Astrocyte of the hippocampus (primary cell): ENCODE measurements at regions not wholly inside any gene's neighbourhood (a gene's known extent, or its start where the extent isn't known, plus 50 kb on each side); places are given as distances from the start of the nearest gene placed in this dataset.
A peak's percentile ranks its signal among the peaks of the same experiment; 100 is the strongest.

Source experiments
- DNase-seq: peaks from one replicate; pipeline ENCODE4 v3.0.0; 2011; ENCODE audit warnings: low read depth, low spot score

GRCh38 chr3:109803274-109803673, 465.9 kb upstream of the DPPA4 start:
- no peak for DNase-seq

- DNase-seq: no peak
Observed at GRCh38 chr3:109804697-109805096, 467.4 kb upstream of the DPPA4 start.

GRCh38 chr3:109806929-109807328, 469.6 kb upstream of the DPPA4 start:
- DNase-seq: peak; percentile 15

GRCh38 chr3:109809513-109809912, 472.2 kb upstream of the DPPA4 start:
- DNase-seq: no peak

- DNase-seq: peak; percentile 10
Observed at GRCh38 chr3:109818081-109818480, 480.7 kb upstream of the DPPA4 start.

- no peak for DNase-seq
Observed at GRCh38 chr3:109819734-109820133, 482.4 kb upstream of the DPPA4 start.

GRCh38 chr3:109825971-109826810, 488.8 kb upstream of the DPPA4 start:
- no peak for DNase-seq

GRCh38 chr3:109831403-109831802, 494.1 kb upstream of the DPPA4 start:
- DNase-seq: no peak

GRCh38 chr3:109835958-109836357, 498.6 kb upstream of the DPPA4 start:
- DNase-seq: no peak

GRCh38 chr3:109851854-109852253, 514.5 kb upstream of the DPPA4 start:
- no peak for DNase-seq

GRCh38 chr3:109852283-109852682, 514.9 kb upstream of the DPPA4 start:
- no peak for DNase-seq

- no peak for DNase-seq
Observed at GRCh38 chr3:109853077-109853731, 515.9 kb upstream of the DPPA4 start.

- DNase-seq: no peak
Observed at GRCh38 chr3:109863701-109864100, 526.4 kb upstream of the DPPA4 start.

- DNase-seq: no peak
Observed at GRCh38 chr3:109864452-109864851, 527.1 kb upstream of the DPPA4 start.

- DNase-seq: no peak
Observed at GRCh38 chr3:109869586-109869985, 532.2 kb upstream of the DPPA4 start.

GRCh38 chr3:109874896-109875708, 537.8 kb upstream of the DPPA4 start:
- DNase-seq: peak; percentile 11

- DNase-seq: peak; percentile 31
Observed at GRCh38 chr3:109877616-109878015, 540.3 kb upstream of the DPPA4 start.

- DNase-seq: no peak
Observed at GRCh38 chr3:109882144-109882543, 544.8 kb upstream of the DPPA4 start.

- DNase-seq: no peak
Observed at GRCh38 chr3:109887293-109887692, 549.9 kb upstream of the DPPA4 start.

GRCh38 chr3:109888026-109888425, 550.7 kb upstream of the DPPA4 start:
- no peak for DNase-seq

GRCh38 chr3:109897734-109898133, 560.4 kb upstream of the DPPA4 start:
- DNase-seq: no peak

- DNase-seq: no peak
Observed at GRCh38 chr3:109899925-109900324, 562.6 kb upstream of the DPPA4 start.
